H1 (cell line): ENCODE measurements at regions not wholly inside any gene's neighbourhood (a gene's known extent, or its start where the extent isn't known, plus 50 kb on each side); places are given as distances from the start of the nearest gene placed in this dataset.

ENCODE experiments used
- CTCF ChIA-PET: fragments of 300-600 bp; sonication (Branson Sonifier 250); formaldehyde crosslinking; loops from one replicate; lab custom pipeline; 2021; ENCODE audit not compliant: partially characterized antibody; lab: Charles Lee
- POLR2A ChIA-PET: fragments of 300-600 bp; sonication (Branson Sonifier 250); formaldehyde crosslinking; loops from one replicate; lab custom pipeline; 2021; ENCODE audit warnings: inconsistent platforms; ENCODE audit not compliant: partially characterized antibody; lab: Charles Lee
- DNase-seq, 2 experiments: peaks; one replicate each; pipeline versions ENCODE4 v3.0.0 to v3.0.0-alpha.2; 2010 to 2022; ENCODE audit warnings: low spot score in 2 of 2, low read depth in 1 of 2, mixed read lengths in 1 of 2
- FAIRE-seq: peaks from 2 replicates; lab custom pipeline; 2011; peaks lifted over from hg19 to GRCh38; lab: Jason Lieb, UNC
- H2AFZ ChIP-seq: 2 replicates; pipeline ENCODE4 v1.8.1; 2012; ENCODE audit warnings: low read length, inconsistent platforms
- H2AK5ac ChIP-seq: 2 replicates; pipeline ENCODE4 v1.6.1; 2013; ENCODE audit warnings: low read depth, low read length
- H2BK120ac ChIP-seq: replicated peaks from 2 replicates; pipeline ENCODE3; 2013; ENCODE audit warnings: low read depth, low read length, inconsistent platforms
- H2BK12ac ChIP-seq: 2 replicates; pipeline ENCODE4 v1.6.1; 2013; ENCODE audit warnings: low read depth, low read length
- H2BK15ac ChIP-seq: 2 replicates; pipeline ENCODE4 v1.6.1; 2013; ENCODE audit warnings: low read length
- H2BK20ac ChIP-seq: 2 replicates; pipeline ENCODE4 v1.6.1; 2013; ENCODE audit warnings: low read length
- H2BK5ac ChIP-seq: 2 replicates; pipeline ENCODE4 v1.6.1; 2013; ENCODE audit warnings: low read depth, low read length
- H3K14ac ChIP-seq: 2 replicates; pipeline ENCODE4 v1.6.1; 2013; ENCODE audit warnings: inconsistent platforms; ENCODE audit not compliant: insufficient read length
- H3K18ac ChIP-seq: 2 replicates; pipeline ENCODE4 v1.6.1; 2013; ENCODE audit warnings: low read length; ENCODE audit errors: extremely low read depth
- H3K23ac ChIP-seq: 2 replicates; pipeline ENCODE4 v1.6.1; 2013; ENCODE audit warnings: inconsistent platforms; ENCODE audit not compliant: insufficient read length
- H3K23me2 ChIP-seq: 2 replicates; pipeline ENCODE4 v1.6.1; 2013; ENCODE audit warnings: low read depth, low read length
- H3K27ac ChIP-seq: 2 replicates; pipeline ENCODE4 v1.6.1; 2011; ENCODE audit warnings: low read depth, low read length, inconsistent platforms
- H3K27me3 ChIP-seq, 4 experiments: replicated peaks in 1 of 4; 1 replicate in 1 of 4; 2 replicates in 3 of 4; pipeline versions ENCODE4 v1.6.1 to v1.8.1; 2011 to 2013; ENCODE audit warnings: low read length in 3 of 4, mild to moderate bottlenecking in 3 of 4, inconsistent platforms in 2 of 4, mixed read lengths in 2 of 4, moderate library complexity in 1 of 4; ENCODE audit not compliant: control insufficient read depth in 3 of 4, insufficient read depth in 3 of 4; ENCODE audit errors: extremely low read depth in 1 of 4
- H3K36me3 ChIP-seq, 4 experiments: 2 replicates each; pipeline versions ENCODE4 v1.6.1 to v1.8.1; 2011 to 2013; ENCODE audit warnings: mild to moderate bottlenecking in 4 of 4, low read length in 3 of 4, moderate library complexity in 2 of 4, control low read depth in 1 of 4, inconsistent platforms in 1 of 4; ENCODE audit not compliant: insufficient read depth in 4 of 4, control insufficient read depth in 2 of 4
- H3K4ac ChIP-seq: replicated peaks from 2 replicates; pipeline ENCODE3; 2013; ENCODE audit warnings: low read length, low read depth, mixed read lengths, inconsistent platforms; ENCODE audit not compliant: insufficient read length
- H3K4me1 ChIP-seq, 4 experiments: replicated peaks in 1 of 4; 1 replicate in 1 of 4; 2 replicates in 3 of 4; pipeline versions ENCODE4 v1.6.1 to v1.8.1; 2011 to 2013; ENCODE audit warnings: low read length in 3 of 4, inconsistent platforms in 2 of 4, mixed read lengths in 1 of 4; ENCODE audit not compliant: insufficient read depth in 4 of 4, control insufficient read depth in 3 of 4
- H3K4me2 ChIP-seq, 2 experiments: 2 replicates each; pipeline versions ENCODE4 v1.6.1 to v1.8.1; 2011 to 2013; ENCODE audit warnings: low read depth in 2 of 2, low read length in 2 of 2, control low read depth in 1 of 2, inconsistent platforms in 1 of 2, mild to moderate bottlenecking in 1 of 2; ENCODE audit not compliant: insufficient read depth in 1 of 2
- H3K4me3 ChIP-seq, 4 experiments: fragments of 200-600, 300-600 bp in 1 of 4; sonication (generic), shearing (Covaris generic), sonication (Bioruptor Twin) in 1 of 4; 2 replicates each; pipeline versions ENCODE4 v1.5.1 to v1.8.1; 2011 to 2016; ENCODE audit warnings: low read length in 4 of 4, low read depth in 3 of 4, control low read depth in 2 of 4, inconsistent platforms in 2 of 4, mild to moderate bottlenecking in 2 of 4, mixed read lengths in 1 of 4, moderate library complexity in 1 of 4; ENCODE audit not compliant: insufficient read depth in 2 of 4; ENCODE audit errors: extremely low read depth in 1 of 4
- H3K56ac ChIP-seq: replicated peaks from 2 replicates; pipeline ENCODE3; 2013; ENCODE audit warnings: low read depth, mild to moderate bottlenecking, mixed read lengths, low read length, inconsistent platforms; ENCODE audit not compliant: insufficient read length
- H3K79me1 ChIP-seq: 2 replicates; pipeline ENCODE4 v1.6.1; 2013; ENCODE audit warnings: low read depth, low read length, control low read depth
- H3K79me2 ChIP-seq, 2 experiments: 2 replicates each; pipeline versions ENCODE4 v1.6.1 to v1.8.1; 2012 to 2013; ENCODE audit warnings: low read length in 2 of 2, mild to moderate bottlenecking in 2 of 2, inconsistent platforms in 1 of 2; ENCODE audit not compliant: insufficient read depth in 2 of 2, control insufficient read depth in 1 of 2
- H3K9ac ChIP-seq, 4 experiments: replicated peaks in 1 of 4; 1 replicate in 1 of 4; 2 replicates in 3 of 4; pipeline versions ENCODE4 v1.6.1 to v1.8.1; 2011 to 2013; ENCODE audit warnings: low read depth in 3 of 4, low read length in 3 of 4, control low read depth in 2 of 4, mild to moderate bottlenecking in 2 of 4, moderate library complexity in 2 of 4, inconsistent platforms in 1 of 4; ENCODE audit errors: extremely low read depth in 1 of 4
- H3K9me3 ChIP-seq, 2 experiments: 2 replicates each; pipeline versions ENCODE4 v1.6.1 to v1.8.1; 2012 to 2013; ENCODE audit warnings: mild to moderate bottlenecking in 2 of 2, moderate library complexity in 2 of 2, control low read depth in 1 of 2, inconsistent platforms in 1 of 2, low read depth in 1 of 2, low read length in 1 of 2, mixed read lengths in 1 of 2; ENCODE audit not compliant: insufficient read depth in 2 of 2
- H4K20me1 ChIP-seq, 2 experiments: replicated peaks in 1 of 2; 2 replicates each; pipeline versions ENCODE3 to v1.8.1; 2011 to 2013; ENCODE audit warnings: inconsistent platforms in 2 of 2, low read length in 2 of 2, mild to moderate bottlenecking in 1 of 2; ENCODE audit not compliant: insufficient read depth in 2 of 2, control insufficient read depth in 1 of 2
- H4K5ac ChIP-seq: 2 replicates; pipeline ENCODE4 v1.6.1; 2013; ENCODE audit warnings: low read length, low read depth, mixed read lengths, inconsistent platforms; ENCODE audit not compliant: insufficient read length
- H4K8ac ChIP-seq: 2 replicates; pipeline ENCODE4 v1.8.0; 2013; ENCODE audit warnings: mild to moderate bottlenecking, moderate library complexity, low read length, inconsistent platforms; ENCODE audit not compliant: insufficient read depth; ENCODE audit errors: extremely low read depth
- H4K91ac ChIP-seq: replicated peaks from 2 replicates; pipeline ENCODE3; 2013; ENCODE audit warnings: low read length, mixed read lengths, inconsistent platforms; ENCODE audit not compliant: insufficient read length
- BACH1 ChIP-seq: IDR thresholded peaks from 2 replicates; pipeline ENCODE4 v1.6.1; 2012; ENCODE audit warnings: low read length, improper control_type of control experiment
- JUN ChIP-seq: IDR thresholded peaks from 2 replicates; pipeline ENCODE4 v1.6.1; 2011; ENCODE audit warnings: low read depth, mild to moderate bottlenecking, improper control_type of control experiment, low read length
- TAF1 ChIP-seq: IDR thresholded peaks from 2 replicates; pipeline ENCODE4 v1.6.1; 2011; ENCODE audit warnings: mild to moderate bottlenecking, low read depth, low read length
- WGBS, 2 experiments: shearing (Covaris generic) in 1 of 2; methylation state at CpG; one replicate each; pipeline versions ENCODE4 v1.1.6 to v1.1.7; 2013 to 2015; ENCODE audit warnings: low lambda C conversion rate in 2 of 2, mixed read lengths in 2 of 2, inconsistent platforms in 1 of 2, low coverage in 1 of 2, missing lambda C conversion rate in 1 of 2; ENCODE audit not compliant: insufficient replicate concordance in 2 of 2, insufficient coverage in 1 of 2, insufficient read length in 1 of 2; ENCODE audit errors: extremely low coverage in 1 of 2, missing lambda C conversion rate in 1 of 2; 5-methylcytosine and 5-hydroxymethylcytosine counted together

DNA sequence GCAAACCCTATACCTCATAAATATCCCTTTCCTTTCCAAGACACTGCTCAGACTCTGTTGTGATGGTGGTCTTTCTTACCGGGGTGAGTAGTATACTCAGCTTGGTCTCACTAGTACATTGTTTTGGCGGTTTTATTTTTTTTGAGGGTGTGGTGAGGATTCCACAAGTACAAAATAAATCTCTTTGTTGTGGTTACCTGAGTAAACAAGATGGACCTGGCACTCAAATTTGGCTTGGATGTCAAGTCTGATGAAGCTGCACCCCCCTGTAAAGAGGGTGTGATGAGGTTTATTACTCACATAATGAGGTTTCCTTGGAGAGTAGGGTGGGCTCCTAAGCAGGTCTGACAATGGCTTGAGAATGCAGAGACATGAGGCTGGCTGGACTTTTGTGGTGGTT is 68.2 kb upstream of the KCNJ6 start:
- Histone ChIP-seq H2BK20ac (no peak overlapping the region), H3K27ac (no peak overlapping the region), H2BK5ac (no peak overlapping the region), H3K4me3 (no peak overlapping the region), H3K9me3 (no peaks in the 10 kb centered on the region), H2BK15ac (no peak overlapping the region), H2BK120ac (no peak overlapping the region), H2AFZ (no peak overlapping the region), H3K79me2 (no peaks in the 10 kb centered on the region), H3K18ac (no peak overlapping the region), H3K4me1 (no peaks in the 10 kb centered on the region; a peak in 1 of 7 replicates), H4K20me1 (no peaks in the 10 kb centered on the region), H2BK12ac (no peak overlapping the region), H3K27me3 (no peaks in the 10 kb centered on the region), H2AK5ac (no peak overlapping the region), H4K5ac (no peak overlapping the region), H3K23me2 (peaks cover 3% of the 10 kb centered on the region; the same call in 1 of the 2 replicates), H3K9ac (no peak overlapping the region), H3K56ac (no peak overlapping the region), H3K4me2 (no peak overlapping the region), H3K79me1 (no peaks in the 10 kb centered on the region), H3K4ac (no peak overlapping the region), H3K36me3 (no peaks in the 10 kb centered on the region), H3K14ac (no peak overlapping the region), H3K23ac (no peak overlapping the region), H4K91ac (no peak overlapping the region), H4K8ac (no peak overlapping the region)
- WGBS, 2 experiments: 89% methylated on average over 2 of the region's 2 CpGs; no CpG with 5 or more reads in 1 of the 2 experiments
- DNase-seq (no peak), FAIRE-seq (no peak)
- TF ChIP-seq BACH1: no peak
- no peak for TF ChIP-seq JUN
- TF ChIP-seq TAF1: no peak
- ChIA-PET POLR2A (interaction anchor here (0.6 kb wide), 1 partner anchor 244 kb away, joined by 3 read pairs; no protein-coding TSS in a partner anchor), CTCF (no interaction called here)
